A673 (cell line): ENCODE measurements at regions not wholly inside any gene's neighbourhood (a gene's known extent, or its start where the extent isn't known, plus 50 kb on each side); places are given as distances from the start of the nearest gene placed in this dataset.

ENCODE experiments used
- EZH2 ChIP-seq: fragments of 200-600 bp; sonication (generic); IDR thresholded peaks from 2 replicates; pipeline ENCODE4 v1.6.1; 2017; ENCODE audit warnings: borderline replicate concordance, low read depth, mild to moderate bottlenecking, mixed read lengths, antibody characterized with exemption, low read length; ENCODE audit not compliant: poor library complexity, severe bottlenecking
- TF ChIP-seq, protein P1 (sequence below): fragments of 300-800, 200-600 bp; sonication (generic); conservative IDR thresholded peaks from 2 replicates; pipeline ENCODE4 v1.5.1; 2017; ENCODE audit warnings: low read depth, mild to moderate bottlenecking, antibody characterized with exemption, low read length, moderate library complexity, mixed read lengths

DNA sequence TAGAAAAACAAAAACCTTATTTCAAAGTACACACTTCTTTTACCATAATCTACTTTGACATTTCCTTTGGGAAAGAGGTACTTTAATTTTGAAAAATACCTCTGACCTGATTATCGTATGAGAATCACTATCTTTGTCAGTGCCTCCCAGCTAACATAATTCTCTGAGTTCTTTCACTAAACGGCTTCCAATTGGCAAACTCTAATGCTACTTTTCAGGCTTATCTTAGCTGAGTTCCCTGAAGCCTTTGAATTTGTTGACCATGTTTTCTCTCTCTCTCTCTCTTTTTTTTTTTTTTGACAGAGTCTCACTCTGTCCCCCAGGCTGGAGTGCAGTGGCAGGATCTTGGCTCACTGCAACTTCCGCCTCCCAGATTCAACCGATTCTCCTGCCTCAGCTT is 312.8 kb downstream of the ZPLD1 start:
- TF ChIP-seq, protein P1, sequence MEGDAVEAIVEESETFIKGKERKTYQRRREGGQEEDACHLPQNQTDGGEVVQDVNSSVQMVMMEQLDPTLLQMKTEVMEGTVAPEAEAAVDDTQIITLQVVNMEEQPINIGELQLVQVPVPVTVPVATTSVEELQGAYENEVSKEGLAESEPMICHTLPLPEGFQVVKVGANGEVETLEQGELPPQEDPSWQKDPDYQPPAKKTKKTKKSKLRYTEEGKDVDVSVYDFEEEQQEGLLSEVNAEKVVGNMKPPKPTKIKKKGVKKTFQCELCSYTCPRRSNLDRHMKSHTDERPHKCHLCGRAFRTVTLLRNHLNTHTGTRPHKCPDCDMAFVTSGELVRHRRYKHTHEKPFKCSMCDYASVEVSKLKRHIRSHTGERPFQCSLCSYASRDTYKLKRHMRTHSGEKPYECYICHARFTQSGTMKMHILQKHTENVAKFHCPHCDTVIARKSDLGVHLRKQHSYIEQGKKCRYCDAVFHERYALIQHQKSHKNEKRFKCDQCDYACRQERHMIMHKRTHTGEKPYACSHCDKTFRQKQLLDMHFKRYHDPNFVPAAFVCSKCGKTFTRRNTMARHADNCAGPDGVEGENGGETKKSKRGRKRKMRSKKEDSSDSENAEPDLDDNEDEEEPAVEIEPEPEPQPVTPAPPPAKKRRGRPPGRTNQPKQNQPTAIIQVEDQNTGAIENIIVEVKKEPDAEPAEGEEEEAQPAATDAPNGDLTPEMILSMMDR: no peak
- TF ChIP-seq EZH2: no peak
